Vagina (tissue), 2 donors: ENCODE measurements at regions not wholly inside any gene's neighbourhood (a gene's known extent, or its start where the extent isn't known, plus 50 kb on each side); places are given as distances from the start of the nearest gene placed in this dataset.

Source experiments
- DNase-seq, 2 donors: peaks; one replicate each; pipeline ENCODE4 v3.0.0-alpha.2; 2017; ENCODE audit errors: extremely low spot score in 2 of 2
- H3K27ac ChIP-seq: fragments of 200-600 bp; sonication (generic); one replicate; pipeline ENCODE4 v1.5.1; 2019
- H3K27me3 ChIP-seq: fragments of 200-600 bp; sonication (generic); one replicate; pipeline ENCODE4 v1.5.1; 2019
- H3K36me3 ChIP-seq, 2 donors: fragments of 200-600 bp; sonication (generic); one replicate each; pipeline ENCODE4 v1.5.1; 2017 to 2019
- H3K4me1 ChIP-seq: fragments of 200-600 bp; sonication (generic); one replicate; pipeline ENCODE4 v1.5.1; 2019
- H3K4me3 ChIP-seq, 2 donors: fragments of 200-600 bp; sonication (generic); 1 replicate in 1 of 2; 2 replicates in 1 of 2; pipeline ENCODE4 v1.5.1; 2016 to 2019
- H3K9me3 ChIP-seq: fragments of 200-600 bp; sonication (generic); one replicate; pipeline ENCODE4 v1.5.1; 2019
- CTCF ChIP-seq, 3 experiments: fragments of 450-650 bp in 2 of 3; fragments of 200-600 bp in 1 of 3; sonication (generic) in 1 of 3; IDR thresholded peaks; one replicate each; pipeline ENCODE4 v1.5.1; 2017 to 2019; ENCODE audit warnings: antibody characterized with exemption in 3 of 3, mild to moderate bottlenecking in 2 of 3, moderate library complexity in 2 of 3
- POLR2A ChIP-seq, 2 donors: fragments of 450-650 bp; IDR thresholded peaks; one replicate each; pipeline ENCODE4 v1.6.1; 2017; ENCODE audit warnings: antibody characterized with exemption in 2 of 2, mild to moderate bottlenecking in 2 of 2, moderate library complexity in 2 of 2
- POLR2AphosphoS5 ChIP-seq, 2 donors: sonication (generic); formaldehyde crosslinking; IDR thresholded peaks; one replicate each; pipeline ENCODE4 v1.9.0; 2017; ENCODE audit warnings: antibody characterized with exemption in 2 of 2, mild to moderate bottlenecking in 2 of 2, low read depth in 1 of 2; ENCODE audit not compliant: insufficient read depth in 1 of 2
- intact Hi-C: fragments of 100-400 bp; cut with DNase I; formaldehyde crosslinking; loops from one replicate; pipeline ENCODE4 v1.15.1; 2023

GRCh38 chr2:41962922-41963622 is 84.7 kb upstream of the PKDCC start:
- DNase-seq, result no peak
- no peaks in the 10 kb centered on the region for H3K27me3 ChIP-seq
- no peaks in the 10 kb centered on the region for H3K36me3 ChIP-seq
- H3K4me1 ChIP-seq, result peaks cover 43% of the 10 kb centered on the region
- no peaks in the 10 kb centered on the region for H3K9me3 ChIP-seq
- H3K4me3 ChIP-seq, result no peak overlapping the region
- intact Hi-C loops, result loop anchor here (10.0 kb wide), 1 partner anchor 88 kb away; no protein-coding TSS in a partner anchor
- H3K27ac ChIP-seq, result peak overlapping the region; percentile 80
- TF ChIP-seq POLR2AphosphoS5 (IDR thresholded peaks at IDR 0.05; ENCODE audit: insufficient read depth in 1 of 2, low read depth in 1 of 2), result no peak
- no peak for TF ChIP-seq POLR2A (IDR thresholded peaks at IDR 0.05)
- TF ChIP-seq CTCF (IDR thresholded peaks at IDR 0.05), result no peak

- peak overlapping the region; percentile 80 for H3K27ac ChIP-seq
- no peaks in the 10 kb centered on the region for H3K36me3 ChIP-seq
- intact Hi-C loops, result loop anchor here (10.0 kb wide), 1 partner anchor 89 kb away; no protein-coding TSS in a partner anchor
- H3K4me3 ChIP-seq, result no peak overlapping the region
- no peaks in the 10 kb centered on the region for H3K27me3 ChIP-seq
- peaks cover 45% of the 10 kb centered on the region for H3K4me1 ChIP-seq
- no peaks in the 10 kb centered on the region for H3K9me3 ChIP-seq
- peak; percentile 8 to 65 for TF ChIP-seq POLR2AphosphoS5 (IDR thresholded peaks at IDR 0.05; ENCODE audit: insufficient read depth in 1 of 2, low read depth in 1 of 2)
- no peak for TF ChIP-seq CTCF (IDR thresholded peaks at IDR 0.05)
- TF ChIP-seq POLR2A (IDR thresholded peaks at IDR 0.05), result no peak
- DNase-seq, result peak in 1 of 2 donors; percentile 96
Measured at GRCh38 chr2:41963661-41964525, 83.9 kb upstream of the PKDCC start.

- Histone ChIP-seq H3K27ac (peak overlapping the region; percentile 80), H3K4me3 (no peak overlapping the region), H3K9me3 (no peaks in the 10 kb centered on the region), H3K36me3 (no peaks in the 10 kb centered on the region), H3K27me3 (no peaks in the 10 kb centered on the region), H3K4me1 (peaks cover 45% of the 10 kb centered on the region)
- intact Hi-C loops, result loop anchor here (10.0 kb wide), 1 partner anchor 91 kb away; no protein-coding TSS in a partner anchor
- TF ChIP-seq POLR2AphosphoS5 (IDR thresholded peaks at IDR 0.05; ENCODE audit: insufficient read depth in 1 of 2, low read depth in 1 of 2), result no peak
- TF ChIP-seq CTCF (IDR thresholded peaks at IDR 0.05), result no peak
- TF ChIP-seq POLR2A (IDR thresholded peaks at IDR 0.05), result no peak
- DNase-seq, result no peak
Measured at GRCh38 chr2:41965173-41965908, 82.5 kb upstream of the PKDCC start.

- TF ChIP-seq POLR2A (IDR thresholded peaks at IDR 0.05) (no peak), POLR2AphosphoS5 (IDR thresholded peaks at IDR 0.05; ENCODE audit: insufficient read depth in 1 of 2, low read depth in 1 of 2) (no peak), CTCF (IDR thresholded peaks at IDR 0.05) (no peak)
- no peak for DNase-seq
- Histone ChIP-seq H3K27me3 (no peaks in the 10 kb centered on the region), H3K9me3 (no peaks in the 10 kb centered on the region), H3K27ac (peak overlapping the region; percentile 80), H3K4me1 (peaks cover 45% of the 10 kb centered on the region), H3K4me3 (no peak overlapping the region), H3K36me3 (no peaks in the 10 kb centered on the region)
- intact Hi-C loops, result loop anchor here (2.0 to 10.0 kb wide), 3 partner anchors 33 to 91 kb away; no protein-coding TSS in a partner anchor
Measured at GRCh38 chr2:41965909-41966295, 81.9 kb upstream of the PKDCC start.
